Liver (tissue), 3 donors: ENCODE measurements at regions not wholly inside any gene's neighbourhood (a gene's known extent, or its start where the extent isn't known, plus 50 kb on each side); places are given as distances from the start of the nearest gene placed in this dataset.

Source experiments
- EGR1 ChIP-seq, 2 donors: IDR thresholded peaks; 2 replicates each; pipeline ENCODE4 v1.6.1; 2016 to 2018; ENCODE audit warnings: antibody characterized with exemption in 2 of 2, low read depth in 2 of 2
- GABPA ChIP-seq, 2 donors: IDR thresholded peaks in 1 of 2; conservative IDR thresholded peaks in 1 of 2; 2 replicates each; pipeline ENCODE4 v1.6.1; 2016; ENCODE audit warnings: antibody characterized with exemption in 2 of 2, mild to moderate bottlenecking in 1 of 2, moderate library complexity in 1 of 2
- JUND ChIP-seq, 2 donors: IDR thresholded peaks; 2 replicates each; pipeline ENCODE4 v1.6.1; 2016; ENCODE audit warnings: antibody characterized with exemption in 2 of 2
- MAX ChIP-seq: IDR thresholded peaks from 2 replicates; pipeline ENCODE4 v1.6.1; 2016; ENCODE audit warnings: antibody characterized with exemption
- RAD21 ChIP-seq, 2 donors: IDR thresholded peaks; 2 replicates each; pipeline ENCODE4 v1.6.1; 2016; ENCODE audit warnings: antibody characterized with exemption in 2 of 2, mild to moderate bottlenecking in 2 of 2
- TAF1 ChIP-seq: conservative IDR thresholded peaks from 2 replicates; pipeline ENCODE4 v1.6.1; 2016; ENCODE audit warnings: antibody characterized with exemption, mild to moderate bottlenecking
- YY1 ChIP-seq: IDR thresholded peaks from 2 replicates; pipeline ENCODE4 v1.6.1; 2016; ENCODE audit warnings: antibody characterized with exemption, mild to moderate bottlenecking
- ZBTB33 ChIP-seq: IDR thresholded peaks from 2 replicates; pipeline ENCODE4 v1.6.1; 2016; ENCODE audit warnings: antibody characterized with exemption
- TF ChIP-seq, protein P1 (sequence below): fragments of 150-350 bp; IDR thresholded peaks from 2 replicates; pipeline ENCODE4 v1.5.1; 2017; ENCODE audit warnings: improper control_type of control experiment, low read depth, low read length; ENCODE audit not compliant: missing input control
- TF ChIP-seq, protein P2 (sequence below): IDR thresholded peaks from 2 replicates; pipeline ENCODE4 v1.6.1; 2016; ENCODE audit warnings: antibody characterized with exemption, mild to moderate bottlenecking
- donor health status: healthy.
- donor health status: healthy.

GRCh38 chr3:25044762-25045710 lies 383.0 kb upstream of the RARB start:
- TF ChIP-seq GABPA (IDR thresholded peaks at IDR 0.05 in 1 of 2, conservative IDR thresholded peaks at IDR 0.05 in 1 of 2), result no peak
- TF ChIP-seq, protein P1, sequence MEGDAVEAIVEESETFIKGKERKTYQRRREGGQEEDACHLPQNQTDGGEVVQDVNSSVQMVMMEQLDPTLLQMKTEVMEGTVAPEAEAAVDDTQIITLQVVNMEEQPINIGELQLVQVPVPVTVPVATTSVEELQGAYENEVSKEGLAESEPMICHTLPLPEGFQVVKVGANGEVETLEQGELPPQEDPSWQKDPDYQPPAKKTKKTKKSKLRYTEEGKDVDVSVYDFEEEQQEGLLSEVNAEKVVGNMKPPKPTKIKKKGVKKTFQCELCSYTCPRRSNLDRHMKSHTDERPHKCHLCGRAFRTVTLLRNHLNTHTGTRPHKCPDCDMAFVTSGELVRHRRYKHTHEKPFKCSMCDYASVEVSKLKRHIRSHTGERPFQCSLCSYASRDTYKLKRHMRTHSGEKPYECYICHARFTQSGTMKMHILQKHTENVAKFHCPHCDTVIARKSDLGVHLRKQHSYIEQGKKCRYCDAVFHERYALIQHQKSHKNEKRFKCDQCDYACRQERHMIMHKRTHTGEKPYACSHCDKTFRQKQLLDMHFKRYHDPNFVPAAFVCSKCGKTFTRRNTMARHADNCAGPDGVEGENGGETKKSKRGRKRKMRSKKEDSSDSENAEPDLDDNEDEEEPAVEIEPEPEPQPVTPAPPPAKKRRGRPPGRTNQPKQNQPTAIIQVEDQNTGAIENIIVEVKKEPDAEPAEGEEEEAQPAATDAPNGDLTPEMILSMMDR, result no peak
- TF ChIP-seq, protein P2, sequence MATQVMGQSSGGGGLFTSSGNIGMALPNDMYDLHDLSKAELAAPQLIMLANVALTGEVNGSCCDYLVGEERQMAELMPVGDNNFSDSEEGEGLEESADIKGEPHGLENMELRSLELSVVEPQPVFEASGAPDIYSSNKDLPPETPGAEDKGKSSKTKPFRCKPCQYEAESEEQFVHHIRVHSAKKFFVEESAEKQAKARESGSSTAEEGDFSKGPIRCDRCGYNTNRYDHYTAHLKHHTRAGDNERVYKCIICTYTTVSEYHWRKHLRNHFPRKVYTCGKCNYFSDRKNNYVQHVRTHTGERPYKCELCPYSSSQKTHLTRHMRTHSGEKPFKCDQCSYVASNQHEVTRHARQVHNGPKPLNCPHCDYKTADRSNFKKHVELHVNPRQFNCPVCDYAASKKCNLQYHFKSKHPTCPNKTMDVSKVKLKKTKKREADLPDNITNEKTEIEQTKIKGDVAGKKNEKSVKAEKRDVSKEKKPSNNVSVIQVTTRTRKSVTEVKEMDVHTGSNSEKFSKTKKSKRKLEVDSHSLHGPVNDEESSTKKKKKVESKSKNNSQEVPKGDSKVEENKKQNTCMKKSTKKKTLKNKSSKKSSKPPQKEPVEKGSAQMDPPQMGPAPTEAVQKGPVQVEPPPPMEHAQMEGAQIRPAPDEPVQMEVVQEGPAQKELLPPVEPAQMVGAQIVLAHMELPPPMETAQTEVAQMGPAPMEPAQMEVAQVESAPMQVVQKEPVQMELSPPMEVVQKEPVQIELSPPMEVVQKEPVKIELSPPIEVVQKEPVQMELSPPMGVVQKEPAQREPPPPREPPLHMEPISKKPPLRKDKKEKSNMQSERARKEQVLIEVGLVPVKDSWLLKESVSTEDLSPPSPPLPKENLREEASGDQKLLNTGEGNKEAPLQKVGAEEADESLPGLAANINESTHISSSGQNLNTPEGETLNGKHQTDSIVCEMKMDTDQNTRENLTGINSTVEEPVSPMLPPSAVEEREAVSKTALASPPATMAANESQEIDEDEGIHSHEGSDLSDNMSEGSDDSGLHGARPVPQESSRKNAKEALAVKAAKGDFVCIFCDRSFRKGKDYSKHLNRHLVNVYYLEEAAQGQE, result no peak
- TF ChIP-seq TAF1, result no peak
- no peak for TF ChIP-seq YY1
- TF ChIP-seq MAX, result no peak
- TF ChIP-seq JUND (IDR thresholded peaks at IDR 0.05), result no peak
- TF ChIP-seq EGR1 (IDR thresholded peaks at IDR 0.05; ENCODE audit: low read depth in 2 of 2), result no peak
- TF ChIP-seq RAD21 (IDR thresholded peaks at IDR 0.05), result no peak
- no peak for TF ChIP-seq ZBTB33
